ENCODE measurements at regions not wholly inside any gene's neighbourhood (a gene's known extent, or its start where the extent isn't known, plus 50 kb on each side); places are given as distances from the start of the nearest gene placed in this dataset.

GRCh38 chr10:10873289-10873688, 144.4 kb upstream of the CELF2 start:
- Histone ChIP-seq H3K9me3 (no peaks in the 10 kb centered on the region), H3K36me3 (no peaks in the 10 kb centered on the region), H3K27me3 (no peaks in the 10 kb centered on the region), H3K27ac (no peak overlapping the region), H3K4me1 (peaks cover 18% of the 10 kb centered on the region), H3K4me3 (no peak overlapping the region)
- TF ChIP-seq POLR2A (IDR thresholded peaks at IDR 0.05): no peak
- TF ChIP-seq CTCF (IDR thresholded peaks at IDR 0.05): no peak
- no peak for TF ChIP-seq POLR2AphosphoS5 (IDR thresholded peaks at IDR 0.05; ENCODE audit: insufficient read depth in 1 of 2, low read depth in 1 of 2)
- DNase-seq (ENCODE audit: extremely low spot score in 2 of 2): no peak
- intact Hi-C loops (cut with DNase I): no loop called here

- Histone ChIP-seq H3K4me1 (peaks cover 18% of the 10 kb centered on the region), H3K9me3 (no peaks in the 10 kb centered on the region), H3K36me3 (no peaks in the 10 kb centered on the region), H3K27me3 (no peaks in the 10 kb centered on the region), H3K27ac (no peak overlapping the region), H3K4me3 (no peak overlapping the region)
- DNase-seq (ENCODE audit: extremely low spot score in 2 of 2): no peak
- no peak for TF ChIP-seq POLR2A (IDR thresholded peaks at IDR 0.05)
- no peak for TF ChIP-seq CTCF (IDR thresholded peaks at IDR 0.05)
- TF ChIP-seq POLR2AphosphoS5 (IDR thresholded peaks at IDR 0.05; ENCODE audit: insufficient read depth in 1 of 2, low read depth in 1 of 2): no peak
- intact Hi-C loops (cut with DNase I): no loop called here
Observed at GRCh38 chr10:10873915-10874314, 143.8 kb upstream of the CELF2 start.

- no peaks in the 10 kb centered on the region for H3K27me3 ChIP-seq
- no peaks in the 10 kb centered on the region for H3K36me3 ChIP-seq
- H3K4me3 ChIP-seq: no peak overlapping the region
- H3K4me1 ChIP-seq: no peaks in the 10 kb centered on the region
- no peaks in the 10 kb centered on the region for H3K9me3 ChIP-seq
- intact Hi-C loops (cut with DNase I): loop anchor here (5.0 kb wide), 1 partner anchor 47 kb away; no protein-coding TSS in a partner anchor
- no peak overlapping the region for H3K27ac ChIP-seq
- TF ChIP-seq POLR2AphosphoS5 (IDR thresholded peaks at IDR 0.05; ENCODE audit: insufficient read depth in 1 of 2, low read depth in 1 of 2): no peak
- no peak for TF ChIP-seq POLR2A (IDR thresholded peaks at IDR 0.05)
- no peak for TF ChIP-seq CTCF (IDR thresholded peaks at IDR 0.05)
- DNase-seq (ENCODE audit: extremely low spot score in 2 of 2): no peak
Observed at GRCh38 chr10:10878963-10879362, 138.7 kb upstream of the CELF2 start.

GRCh38 chr10:10881117-10881813, 136.4 kb upstream of the CELF2 start:
- no peak for DNase-seq (ENCODE audit: extremely low spot score in 2 of 2)
- H3K9me3 ChIP-seq: no peaks in the 10 kb centered on the region
- TF ChIP-seq CTCF (IDR thresholded peaks at IDR 0.05) (no peak), POLR2AphosphoS5 (IDR thresholded peaks at IDR 0.05; ENCODE audit: insufficient read depth in 1 of 2, low read depth in 1 of 2) (no peak), POLR2A (IDR thresholded peaks at IDR 0.05) (no peak)
- H3K36me3 ChIP-seq: no peaks in the 10 kb centered on the region
- H3K4me1 ChIP-seq: no peaks in the 10 kb centered on the region
- no peak overlapping the region for H3K4me3 ChIP-seq
- H3K27ac ChIP-seq: no peak overlapping the region
- no peaks in the 10 kb centered on the region for H3K27me3 ChIP-seq
- intact Hi-C loops (cut with DNase I): no loop called here

GRCh38 chr10:10883737-10884136, 133.9 kb upstream of the CELF2 start:
- no peaks in the 10 kb centered on the region for H3K4me1 ChIP-seq
- no peak for DNase-seq (ENCODE audit: extremely low spot score in 2 of 2)
- H3K27me3 ChIP-seq: no peaks in the 10 kb centered on the region
- TF ChIP-seq POLR2AphosphoS5 (IDR thresholded peaks at IDR 0.05; ENCODE audit: insufficient read depth in 1 of 2, low read depth in 1 of 2) (no peak), POLR2A (IDR thresholded peaks at IDR 0.05) (no peak), CTCF (IDR thresholded peaks at IDR 0.05) (no peak)
- intact Hi-C loops (cut with DNase I): no loop called here
- no peaks in the 10 kb centered on the region for H3K9me3 ChIP-seq
- H3K36me3 ChIP-seq: no peaks in the 10 kb centered on the region
- H3K27ac ChIP-seq: no peak overlapping the region
- H3K4me3 ChIP-seq: no peak overlapping the region
